HG02943 (cell line): ENCODE measurements at regions not wholly inside any gene's neighbourhood (a gene's known extent, or its start where the extent isn't known, plus 50 kb on each side); places are given as distances from the start of the nearest gene placed in this dataset.

Experiments
- ATAC-seq: cut with Tn5 transposase; IDR thresholded peaks from one replicate; pipeline ENCODE4 v1.9.1; 2021; ENCODE audit warnings: mild to moderate bottlenecking, low read depth, moderate library complexity; ENCODE audit not compliant: unreplicated experiment

DNA sequence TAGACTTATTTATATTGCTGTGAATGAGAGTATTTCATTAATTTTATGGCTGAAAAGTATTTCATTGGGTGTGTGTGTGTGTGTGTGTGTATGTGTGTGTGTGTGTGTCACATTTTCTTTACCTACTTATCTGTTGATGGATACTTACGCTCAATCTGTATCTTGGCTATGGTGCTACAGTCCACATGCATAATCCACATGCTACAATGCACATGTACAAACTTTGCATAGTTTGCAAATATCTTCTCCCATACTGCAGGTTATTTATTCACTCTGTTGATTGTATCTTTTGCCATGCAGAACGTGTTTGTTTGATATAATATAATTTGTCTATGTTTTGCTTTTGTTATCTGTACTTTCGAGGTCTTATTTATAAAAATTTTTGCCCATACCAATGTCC lies 167.8 kb downstream of the RAB28 start:
- no peak for ATAC-seq

GRCh38 chr4:13313856-13314255 lies 170.3 kb downstream of the RAB28 start:
- ATAC-seq: no peak

DNA sequence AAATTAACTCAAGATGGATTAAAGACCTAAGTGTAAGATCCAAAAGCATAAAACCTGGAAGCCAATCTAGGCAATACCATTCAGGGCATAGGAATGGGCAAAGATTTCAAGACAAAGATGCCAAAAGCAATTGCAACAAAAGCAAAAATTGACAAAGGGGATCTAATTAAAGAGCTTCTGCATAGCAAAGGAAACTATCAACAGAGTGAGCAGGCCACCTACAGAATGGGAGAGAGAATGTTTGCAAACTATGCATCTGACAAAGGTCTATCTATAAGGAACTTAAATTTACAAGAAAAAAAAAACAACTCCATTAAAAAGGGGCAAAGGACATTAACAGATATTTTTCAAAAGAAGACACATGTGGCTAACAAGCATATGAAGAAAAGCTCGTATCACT lies 171.9 kb downstream of the RAB28 start:
- no peak for ATAC-seq

DNA sequence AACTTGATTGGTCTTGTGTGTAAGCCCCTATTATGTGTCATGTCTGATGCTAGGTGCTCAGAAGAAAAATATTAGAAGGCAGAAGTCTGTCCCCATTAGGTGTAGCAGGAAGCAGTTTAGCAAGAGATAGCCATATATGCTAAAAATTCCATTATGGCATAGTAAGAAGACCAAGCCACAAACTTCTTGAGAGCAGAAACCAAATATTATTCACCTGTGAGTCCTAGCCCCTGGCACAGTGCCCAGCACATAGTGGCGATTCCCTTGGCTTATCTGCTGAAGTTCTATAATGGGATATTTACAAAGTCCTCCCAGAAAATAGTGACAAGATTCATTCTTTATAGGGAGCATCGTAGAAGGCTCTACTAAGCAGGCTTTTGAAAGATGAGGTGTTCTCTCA lies 174.4 kb downstream of the RAB28 start:
- ATAC-seq: no peak

- no peak for ATAC-seq
These were observed 177.8 kb downstream of the RAB28 start for GRCh38 chr4:13306356-13306755.

- no peak for ATAC-seq
These were observed 181.3 kb downstream of the RAB28 start for GRCh38 chr4:13302876-13303275.

DNA sequence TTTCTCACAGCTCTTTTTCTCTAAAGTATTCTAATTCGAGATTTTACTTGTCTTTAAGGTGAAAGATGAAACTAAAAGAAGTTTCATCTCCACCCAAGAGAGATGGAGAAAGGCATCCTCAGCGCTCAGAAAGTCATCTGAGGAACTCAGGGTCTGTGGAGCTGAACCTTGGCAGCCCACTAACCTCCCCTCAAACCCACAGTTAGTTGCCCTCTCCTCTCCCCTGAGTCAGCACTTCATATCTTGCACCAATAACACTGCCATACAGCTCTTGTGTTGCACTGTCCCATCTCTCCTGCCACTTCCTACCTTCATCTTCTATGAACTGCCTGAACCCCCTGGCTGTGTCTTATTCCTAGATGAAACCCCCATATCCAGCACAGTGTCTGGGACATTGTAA lies 184.8 kb downstream of the RAB28 start:
- ATAC-seq: no peak

DNA sequence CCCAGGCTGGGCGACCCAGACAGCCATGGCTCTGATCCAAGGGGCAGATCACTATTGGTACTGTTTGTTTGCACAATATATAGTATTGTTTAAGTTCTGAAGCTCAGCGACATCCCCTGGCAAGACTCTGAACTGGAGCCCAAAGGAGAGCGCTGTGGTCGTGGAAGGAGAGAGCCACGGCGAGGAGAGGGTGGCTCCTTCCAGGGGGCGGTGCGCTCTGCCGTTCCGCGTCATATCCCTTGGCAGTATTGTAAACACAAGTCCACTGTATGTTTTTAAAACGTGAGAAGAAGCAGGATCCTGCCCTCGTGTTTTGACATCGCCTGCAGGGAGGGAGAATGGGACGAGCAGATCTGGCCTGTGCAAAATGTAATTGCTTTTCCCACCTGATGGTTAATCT lies 185.5 kb downstream of the RAB28 start:
- ATAC-seq: no peak

- no peak for ATAC-seq
These were observed 187.2 kb downstream of the RAB28 start for GRCh38 chr4:13296986-13297385.

DNA sequence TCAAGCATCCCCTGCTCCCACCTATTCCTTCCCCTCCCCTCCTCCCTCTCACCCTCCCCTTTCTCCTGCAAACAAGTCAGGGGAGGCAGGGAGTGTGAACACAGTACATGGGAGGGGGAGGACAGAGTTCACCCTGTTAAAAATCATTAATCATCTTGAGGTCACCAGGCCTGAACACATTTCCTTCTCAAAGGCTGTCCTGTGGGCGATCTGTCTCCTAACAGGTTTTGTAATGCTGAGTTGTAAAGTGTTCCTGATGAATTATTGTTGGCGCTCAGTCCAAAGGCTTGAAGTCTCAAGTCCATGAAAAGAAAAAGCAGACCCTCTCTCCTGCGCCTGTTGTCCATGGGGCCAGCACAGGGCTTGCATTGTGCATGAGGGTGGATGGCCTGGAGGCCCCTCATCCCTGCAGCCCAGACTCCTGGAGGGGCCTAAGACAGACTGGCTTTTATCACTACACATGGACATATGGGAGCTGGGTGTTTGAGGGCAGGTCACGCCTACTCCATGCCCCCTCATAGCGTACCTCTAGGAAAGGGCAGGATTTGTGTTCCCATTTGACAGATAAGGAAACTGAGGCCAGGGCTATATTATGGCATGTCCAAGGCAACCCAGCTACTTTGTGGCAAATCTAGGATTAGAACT lies 189.1 kb downstream of the RAB28 start:
- ATAC-seq: no peak

DNA sequence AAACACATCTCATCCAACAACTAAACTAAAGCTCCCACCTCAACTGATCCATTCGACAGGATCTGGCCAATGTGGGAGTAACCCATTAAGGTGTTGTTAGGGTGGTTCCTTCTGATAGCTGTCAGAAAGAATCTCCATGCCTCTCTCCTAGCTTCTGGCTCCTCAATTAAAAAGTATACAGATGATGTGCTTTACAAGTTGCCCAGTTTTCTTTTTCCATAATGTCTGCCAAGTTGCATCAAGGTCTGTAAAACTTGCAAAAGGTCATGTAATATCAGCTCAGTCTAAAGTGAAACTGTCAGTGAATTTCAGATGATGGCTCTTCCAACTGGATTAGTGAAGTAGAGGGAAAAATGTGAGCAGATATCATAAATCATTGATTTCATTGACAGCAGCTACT lies 191.8 kb downstream of the RAB28 start:
- ATAC-seq: no peak

- no peak for ATAC-seq
These were observed 194.7 kb downstream of the RAB28 start for GRCh38 chr4:13289391-13289790.

DNA sequence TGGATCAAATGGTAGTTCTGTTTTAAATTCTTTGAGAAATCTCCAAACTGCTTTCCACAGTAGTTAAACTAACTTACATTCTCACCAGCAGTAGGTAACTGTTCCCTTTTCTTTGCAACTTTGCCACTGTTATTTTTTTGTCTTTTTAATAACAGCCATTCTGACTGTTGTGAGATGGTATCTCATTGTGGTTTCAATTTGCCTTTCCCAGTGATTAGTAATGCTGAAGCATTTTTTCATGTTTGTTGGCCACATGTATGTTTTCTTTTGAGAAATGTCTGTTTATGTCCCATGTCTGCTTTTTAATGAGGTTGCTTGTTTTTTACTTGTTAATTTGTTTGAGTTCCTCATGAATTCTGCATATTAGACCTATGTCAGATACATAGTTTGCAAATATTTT lies 198.8 kb downstream of the RAB28 start:
- no peak for ATAC-seq

DNA sequence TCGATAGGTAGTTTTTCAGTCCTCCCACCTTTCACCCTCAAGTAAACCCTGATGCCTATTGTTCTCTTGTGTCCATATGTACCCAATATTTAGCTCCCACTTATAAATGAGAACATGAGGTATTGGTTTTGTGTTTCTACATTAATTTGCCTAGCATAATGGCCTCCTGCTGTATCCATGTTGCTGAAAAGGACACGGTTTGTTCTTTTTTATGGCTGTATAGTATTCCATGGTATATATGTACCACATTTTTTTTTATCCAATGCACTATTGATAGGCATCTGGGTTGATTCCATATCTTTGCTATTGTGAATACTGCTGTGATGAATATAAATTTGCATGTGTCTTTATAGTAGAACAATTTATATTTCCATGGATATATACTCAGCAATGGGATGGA lies 199.2 kb downstream of the RAB28 start:
- no peak for ATAC-seq

DNA sequence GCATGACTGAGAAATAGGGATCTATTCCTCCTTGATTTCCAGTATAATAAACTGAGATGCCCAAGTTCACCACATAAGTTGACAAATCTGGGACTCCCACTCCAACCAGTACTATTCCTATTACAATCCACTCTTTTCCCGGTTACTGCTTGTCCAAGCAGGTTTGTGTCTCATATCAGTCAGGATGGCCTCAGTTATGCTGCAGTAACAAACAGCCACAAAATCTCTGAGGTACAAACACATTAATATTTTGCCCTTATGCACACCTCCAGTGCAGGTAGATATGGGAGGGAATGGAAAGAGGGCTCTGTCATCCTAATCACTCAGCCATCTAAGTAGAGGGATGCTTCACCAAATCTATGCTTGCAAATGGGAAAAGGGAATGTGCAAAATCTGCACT lies 207.8 kb downstream of the RAB28 start:
- ATAC-seq: no peak

DNA sequence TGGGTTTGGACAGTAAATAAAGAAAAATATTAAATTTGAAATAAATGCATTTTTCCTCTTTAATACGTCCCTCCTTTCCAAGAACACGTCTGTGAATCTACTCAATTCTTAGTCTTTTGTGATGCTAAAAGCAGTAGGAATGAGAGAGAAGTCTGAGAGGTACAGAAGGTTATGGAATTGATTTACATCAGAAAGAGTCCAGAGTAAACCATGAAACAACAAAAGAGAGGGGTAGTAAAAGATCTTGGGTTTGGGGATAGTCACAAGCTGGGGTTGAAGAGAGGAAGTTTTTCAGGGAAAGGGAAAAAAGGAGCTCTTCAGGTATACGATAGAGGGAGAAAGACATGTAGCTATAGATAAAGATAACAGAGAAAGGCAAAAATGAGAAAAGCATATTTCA lies 215.4 kb downstream of the RAB28 start:
- ATAC-seq: no peak

DNA sequence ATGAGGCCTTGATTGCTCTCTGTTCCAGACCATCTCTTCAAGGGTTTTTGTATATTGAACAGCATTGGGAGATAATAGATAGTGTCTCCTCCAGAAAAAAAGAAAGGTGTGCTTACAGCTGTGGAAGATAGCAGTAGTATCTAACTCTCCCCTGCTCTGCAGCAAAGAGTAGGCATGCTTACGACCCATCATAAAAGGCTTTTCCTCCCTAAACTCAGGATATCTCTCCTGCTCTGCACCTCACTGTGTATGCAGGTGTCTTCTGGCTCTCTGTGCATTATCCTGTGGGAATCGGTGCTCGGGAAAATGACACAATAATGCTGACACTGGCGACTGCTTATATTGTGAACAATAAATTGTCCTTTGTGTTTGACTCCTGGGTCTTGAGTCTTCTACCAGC lies 216.0 kb downstream of the RAB28 start:
- ATAC-seq: no peak

DNA sequence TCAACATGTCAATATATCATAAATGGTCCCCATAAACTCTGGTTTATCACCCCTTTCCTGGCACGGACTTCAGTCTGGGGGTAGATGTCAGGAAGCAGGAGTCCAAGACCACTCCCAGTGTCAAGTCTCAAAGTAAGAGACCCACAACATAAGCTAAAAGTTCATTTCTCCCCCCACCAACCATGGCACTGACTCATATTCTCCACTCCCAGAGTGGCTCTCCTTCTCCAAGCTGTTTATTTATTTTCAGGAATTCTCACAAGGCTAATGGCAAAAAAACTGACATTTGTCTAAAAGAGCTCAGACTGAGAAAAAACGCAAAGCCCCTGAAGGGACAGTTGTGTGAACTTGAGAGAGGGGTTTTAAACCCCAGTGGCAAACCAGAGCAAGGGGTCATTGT lies 217.0 kb downstream of the RAB28 start:
- no peak for ATAC-seq

DNA sequence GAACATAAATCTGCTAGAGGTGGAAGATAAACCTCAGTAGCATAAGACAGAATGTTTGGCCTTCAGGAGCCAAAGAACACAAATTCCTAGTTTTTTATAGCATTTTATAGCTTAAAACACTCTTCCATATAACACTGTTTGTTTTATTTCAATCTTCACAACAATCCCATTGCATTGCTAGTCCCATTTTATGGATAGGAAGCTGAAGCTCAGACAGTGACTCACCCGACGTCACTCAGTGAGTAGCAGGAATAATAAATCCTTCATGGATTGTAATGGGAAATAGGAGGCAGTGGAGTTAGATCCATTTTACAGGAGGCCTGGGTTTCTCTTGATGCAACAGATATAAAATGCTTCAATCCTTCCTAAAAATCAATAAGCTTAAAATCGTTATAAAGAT lies 217.5 kb downstream of the RAB28 start:
- ATAC-seq: no peak

DNA sequence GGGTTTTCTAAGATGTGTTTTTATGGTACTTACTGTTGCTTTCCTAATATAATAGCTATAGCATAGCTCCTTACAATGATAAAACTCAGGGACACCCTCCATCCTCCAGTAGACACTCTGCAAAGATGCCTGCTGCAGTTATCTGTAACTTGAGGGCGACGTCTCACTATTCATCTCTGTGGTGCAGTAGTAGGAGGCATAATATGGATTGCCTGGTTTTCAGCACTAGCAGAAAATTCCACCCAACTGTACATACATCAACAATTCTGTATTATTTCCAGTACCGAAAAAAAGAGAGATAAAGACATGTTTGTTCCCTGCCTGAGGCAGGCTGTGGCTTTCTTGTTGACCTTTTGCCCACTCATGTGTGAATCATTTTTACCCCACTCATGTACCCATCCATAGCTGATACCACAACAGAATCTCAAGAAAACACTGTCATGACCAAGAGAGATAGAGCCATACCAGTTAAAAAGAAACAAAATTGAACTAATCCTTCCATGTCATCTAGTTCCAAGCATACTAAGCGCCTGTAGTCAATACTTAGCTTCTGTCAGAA lies 220.1 kb downstream of the RAB28 start:
- ATAC-seq: no peak

DNA sequence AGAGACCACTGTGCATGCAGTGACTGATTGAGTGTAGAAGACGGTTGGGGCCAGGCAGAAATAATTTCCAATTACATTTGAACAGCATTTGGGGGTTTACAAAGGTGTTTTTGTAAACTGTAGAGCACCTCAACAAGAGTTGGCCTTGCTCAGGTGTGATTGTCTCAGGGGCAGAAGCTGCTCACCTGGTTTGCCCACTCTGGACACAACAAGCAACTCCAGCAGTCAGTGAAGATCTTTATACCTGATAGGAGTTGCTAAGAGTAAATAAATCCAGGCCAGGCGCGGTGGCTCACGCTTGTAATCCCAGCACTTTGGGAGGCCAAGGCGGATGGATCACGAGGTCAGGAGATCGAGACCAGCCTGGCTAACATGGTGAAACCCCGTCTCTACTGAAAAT lies 221.3 kb downstream of the RAB28 start:
- no peak for ATAC-seq

DNA sequence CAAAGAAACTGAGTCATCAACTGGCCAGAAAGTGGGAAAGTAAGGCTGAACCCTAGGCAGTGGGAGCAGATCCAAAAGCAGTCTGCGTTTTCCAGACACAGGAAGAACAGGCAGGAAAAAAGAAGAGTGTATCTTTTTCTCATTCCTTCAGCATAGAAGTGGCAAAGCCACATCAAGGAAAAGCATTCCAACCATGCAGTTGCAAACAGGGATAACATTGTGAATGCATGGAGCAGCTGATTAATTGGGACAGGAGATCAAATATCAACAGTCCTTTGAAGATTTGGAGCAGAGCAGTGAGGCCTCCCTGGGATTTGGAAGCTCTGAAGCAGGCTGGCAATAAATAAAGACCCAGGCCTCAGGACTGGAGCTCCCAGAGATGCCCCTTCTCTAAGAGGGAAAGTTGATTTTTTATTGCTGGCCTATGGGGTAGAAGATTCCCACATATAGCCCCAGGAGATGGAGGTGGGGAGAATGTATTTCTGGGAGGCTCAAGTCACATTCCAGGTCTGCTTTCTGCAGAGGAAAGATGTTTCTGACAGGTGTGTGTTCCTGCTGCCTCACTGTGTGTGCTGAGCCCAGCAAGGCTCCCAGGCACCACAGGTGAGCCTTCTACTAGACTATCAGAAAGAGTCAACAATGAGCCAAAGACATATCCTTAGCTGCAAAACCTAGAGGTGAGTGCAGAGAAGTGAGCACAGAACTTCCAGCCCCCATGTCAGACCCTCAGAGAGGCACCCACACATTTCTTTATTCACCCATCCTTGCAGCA lies 222.5 kb downstream of the RAB28 start:
- ATAC-seq: no peak
